ENCODE measurements at regions not wholly inside any gene's neighbourhood (a gene's known extent, or its start where the extent isn't known, plus 50 kb on each side); places are given as distances from the start of the nearest gene placed in this dataset.

GRCh38 chr22:19630614-19631013, 83.7 kb upstream of the SEPTIN5 start:
- TF ChIP-seq, protein P1, sequence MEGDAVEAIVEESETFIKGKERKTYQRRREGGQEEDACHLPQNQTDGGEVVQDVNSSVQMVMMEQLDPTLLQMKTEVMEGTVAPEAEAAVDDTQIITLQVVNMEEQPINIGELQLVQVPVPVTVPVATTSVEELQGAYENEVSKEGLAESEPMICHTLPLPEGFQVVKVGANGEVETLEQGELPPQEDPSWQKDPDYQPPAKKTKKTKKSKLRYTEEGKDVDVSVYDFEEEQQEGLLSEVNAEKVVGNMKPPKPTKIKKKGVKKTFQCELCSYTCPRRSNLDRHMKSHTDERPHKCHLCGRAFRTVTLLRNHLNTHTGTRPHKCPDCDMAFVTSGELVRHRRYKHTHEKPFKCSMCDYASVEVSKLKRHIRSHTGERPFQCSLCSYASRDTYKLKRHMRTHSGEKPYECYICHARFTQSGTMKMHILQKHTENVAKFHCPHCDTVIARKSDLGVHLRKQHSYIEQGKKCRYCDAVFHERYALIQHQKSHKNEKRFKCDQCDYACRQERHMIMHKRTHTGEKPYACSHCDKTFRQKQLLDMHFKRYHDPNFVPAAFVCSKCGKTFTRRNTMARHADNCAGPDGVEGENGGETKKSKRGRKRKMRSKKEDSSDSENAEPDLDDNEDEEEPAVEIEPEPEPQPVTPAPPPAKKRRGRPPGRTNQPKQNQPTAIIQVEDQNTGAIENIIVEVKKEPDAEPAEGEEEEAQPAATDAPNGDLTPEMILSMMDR (IDR thresholded peaks at IDR 0.05) = no peak
- no peak for TF ChIP-seq POLR2A (IDR thresholded peaks at IDR 0.05)
